Fibroblast of skin of left quadriceps (primary cell): ENCODE measurements at regions not wholly inside any gene's neighbourhood (a gene's known extent, or its start where the extent isn't known, plus 50 kb on each side); places are given as distances from the start of the nearest gene placed in this dataset.

Experiments used
- DNase-seq, 2 experiments: peaks; one replicate each; pipeline ENCODE4 v3.0.0-alpha.2; 2013; ENCODE audit warnings: low read depth in 2 of 2

DNA sequence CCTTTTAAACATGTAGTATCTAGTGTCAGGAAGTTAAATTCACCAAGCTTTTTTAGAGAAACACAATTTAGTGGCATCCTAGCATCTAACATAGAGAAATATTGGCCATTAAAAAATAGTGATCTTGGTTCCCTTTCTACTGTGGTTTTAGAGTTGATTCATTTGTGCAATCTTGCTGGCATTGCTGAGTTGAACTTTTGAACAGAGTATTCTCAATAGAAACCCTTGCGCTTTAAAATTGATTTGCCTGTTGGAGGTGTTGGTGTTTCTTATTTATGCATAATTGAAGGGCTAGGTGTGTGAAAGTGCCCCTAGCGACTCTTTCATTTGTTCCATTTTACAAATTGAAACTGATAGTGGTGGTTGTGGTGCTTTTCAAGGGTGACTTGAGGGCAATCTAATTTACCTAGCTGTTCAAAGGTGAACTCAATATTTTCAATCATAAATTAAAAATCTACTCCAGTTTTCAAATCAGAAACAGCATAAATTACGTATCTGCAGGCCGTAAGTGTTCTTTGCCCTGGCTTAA is 73.0 kb upstream of the MPDZ start:
- DNase-seq, result no peak

DNA sequence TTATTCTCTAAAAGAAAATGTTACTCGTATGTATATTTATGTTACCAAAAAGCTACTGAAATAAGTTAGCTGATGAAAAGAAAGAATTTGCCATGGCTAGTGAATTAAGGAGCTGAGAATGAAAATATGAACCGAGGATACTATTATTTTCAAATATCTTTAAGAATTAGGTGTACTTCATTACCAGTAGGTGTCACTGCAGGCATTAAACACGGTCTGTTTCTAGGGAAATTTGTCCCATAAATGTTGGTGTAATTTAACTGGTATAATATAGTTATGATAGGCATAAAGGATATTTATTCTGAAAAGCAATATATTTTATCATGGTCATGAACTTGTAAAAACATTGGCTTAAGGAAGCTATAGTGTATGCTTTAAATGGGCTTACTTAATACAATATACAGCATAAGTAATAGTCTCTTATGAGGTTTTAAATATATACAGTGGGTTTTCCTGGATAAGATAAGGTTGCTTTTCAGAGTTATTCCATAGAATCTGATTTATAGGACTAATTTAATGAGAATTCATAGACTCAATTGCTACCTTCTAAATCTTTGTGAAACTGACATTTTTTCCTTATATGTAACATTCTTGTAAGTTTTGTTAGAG is 72.4 kb upstream of the MPDZ start:
- peak; percentile 32 to 42 for DNase-seq

DNA sequence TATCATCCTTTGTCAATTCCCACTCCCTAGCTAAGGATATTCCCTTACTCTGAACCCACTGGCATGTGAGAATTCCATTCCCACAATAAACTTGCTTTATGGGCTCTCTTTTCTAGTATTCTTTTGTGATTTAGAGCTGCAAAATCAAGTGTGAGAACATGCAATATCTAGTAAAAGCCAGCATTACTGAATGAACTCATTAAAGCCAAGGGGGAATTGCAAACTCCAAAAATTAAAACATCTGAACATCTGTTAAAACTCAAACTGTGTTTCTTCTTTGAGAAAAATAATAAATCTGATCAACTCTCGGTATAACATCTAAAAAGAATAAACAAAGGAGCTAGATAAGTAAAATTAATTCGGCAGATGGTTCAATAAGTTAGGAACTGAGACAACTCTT is 53.1 kb upstream of the MPDZ start:
- no peak for DNase-seq

DNA sequence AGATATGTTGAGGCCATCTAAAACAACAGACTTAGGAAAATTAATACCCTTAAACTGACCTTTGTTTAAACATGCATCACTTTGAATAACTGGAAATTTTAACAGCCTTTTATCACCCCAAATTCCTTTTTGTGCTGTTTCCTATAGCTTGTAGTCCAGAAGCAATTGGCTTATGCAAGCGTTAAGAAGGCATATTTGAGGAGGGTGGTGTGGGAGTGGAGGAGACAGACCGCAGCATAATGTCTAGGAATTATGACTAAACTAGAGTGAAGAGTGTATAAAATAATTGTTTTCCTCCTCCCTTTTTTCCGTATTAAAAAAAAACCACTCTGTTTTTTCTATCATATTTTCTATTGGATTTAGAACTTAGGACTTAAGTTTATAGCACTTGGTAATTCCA is 51.8 kb upstream of the MPDZ start:
- no peak for DNase-seq

DNA sequence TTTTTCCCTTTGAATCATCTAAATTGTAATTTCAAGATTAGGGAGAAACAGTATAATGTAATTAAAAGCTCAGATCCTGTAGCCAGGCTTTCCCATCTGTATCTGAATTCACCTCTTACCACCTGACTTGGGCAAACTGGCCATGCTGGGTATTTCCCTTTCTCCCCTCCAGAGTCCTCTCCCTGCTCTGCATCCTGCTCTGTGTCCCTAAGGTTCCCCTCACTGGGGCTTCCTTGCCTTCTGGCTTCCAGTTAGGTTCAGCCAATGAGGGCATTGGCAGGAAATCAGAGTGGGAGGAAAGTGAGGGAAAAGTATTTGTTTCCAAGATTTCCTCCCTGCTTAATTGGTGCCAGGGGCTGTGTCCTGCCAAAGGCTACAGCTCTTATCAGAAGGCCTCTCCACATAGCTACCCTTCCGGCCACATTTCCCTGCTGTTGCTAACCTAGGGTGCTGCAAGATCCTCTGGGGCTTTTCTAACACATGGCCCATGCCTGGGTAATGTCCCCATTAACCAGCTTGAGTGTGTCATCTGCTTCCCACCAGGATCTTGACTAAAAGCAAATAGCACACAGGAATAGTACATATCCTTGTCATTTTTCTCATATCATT is 51.0 kb upstream of the MPDZ start:
- DNase-seq, result no peak
